CD14-positive monocyte (primary cell): ENCODE measurements at regions not wholly inside any gene's neighbourhood (a gene's known extent, or its start where the extent isn't known, plus 50 kb on each side); places are given as distances from the start of the nearest gene placed in this dataset.
"Not testable (repeated sequence)": the region's sequence is repeated elsewhere in the genome, so short reads cannot be mapped to it uniquely, and the experiment has no call there.

ENCODE experiments used
- DNase-seq, 3 donors: peaks; one replicate each; pipeline ENCODE4 v3.0.0-alpha.2; 2011 to 2022
- H2AFZ ChIP-seq: 2 replicates; pipeline ENCODE4 v1.6.0; 2012; ENCODE audit warnings: mild to moderate bottlenecking, low read depth, low read length, inconsistent platforms; ENCODE audit not compliant: insufficient read depth, poor library complexity, severe bottlenecking
- H3K27ac ChIP-seq, 2 donors: 1 replicate in 1 of 2; 2 replicates in 1 of 2; pipeline ENCODE4 v1.5.1; 2012 to 2013; ENCODE audit warnings: low read length in 2 of 2, control low read depth in 1 of 2, inconsistent platforms in 1 of 2, low read depth in 1 of 2, mild to moderate bottlenecking in 1 of 2
- H3K27me3 ChIP-seq, 2 donors: one replicate each; pipeline versions ENCODE4 v1.6.0 to v1.6.1; 2011 to 2013; ENCODE audit warnings: low read length in 2 of 2; ENCODE audit not compliant: control insufficient read depth in 2 of 2, insufficient read depth in 2 of 2
- H3K36me3 ChIP-seq, 2 donors: replicated peaks in 1 of 2; 1 replicate in 1 of 2; 2 replicates in 1 of 2; pipeline versions ENCODE4 v1.5.1 to v1.6.1; 2012 to 2013; ENCODE audit warnings: low read length in 2 of 2, control low read depth in 1 of 2, inconsistent platforms in 1 of 2, mild to moderate bottlenecking in 1 of 2; ENCODE audit not compliant: insufficient read depth in 2 of 2, control insufficient read depth in 1 of 2
- H3K4me1 ChIP-seq, 2 donors: 1 replicate in 1 of 2; 2 replicates in 1 of 2; pipeline versions ENCODE4 v1.5.1 to v1.6.1; 2012 to 2013; ENCODE audit warnings: low read length in 2 of 2, control low read depth in 1 of 2, inconsistent platforms in 1 of 2, mild to moderate bottlenecking in 1 of 2, moderate library complexity in 1 of 2; ENCODE audit not compliant: insufficient read depth in 2 of 2, control insufficient read depth in 1 of 2
- H3K4me2 ChIP-seq: replicated peaks from 2 replicates; pipeline ENCODE3; 2012; ENCODE audit warnings: low read length, moderate library complexity, mild to moderate bottlenecking; ENCODE audit not compliant: poor library complexity, severe bottlenecking; ENCODE audit errors: extremely low read depth
- H3K4me3 ChIP-seq, 3 experiments: fragments of 200-600 bp in 1 of 3; sonication (generic) in 1 of 3; replicated peaks in 1 of 3; 1 replicate in 2 of 3; 2 replicates in 1 of 3; pipeline ENCODE4 v1.5.1; 2011 to 2013; ENCODE audit warnings: low read length in 3 of 3, mild to moderate bottlenecking in 3 of 3, control low read depth in 2 of 3, low read depth in 2 of 3, inconsistent platforms in 1 of 3, moderate library complexity in 1 of 3
- H3K79me2 ChIP-seq: 2 replicates; pipeline ENCODE4 v1.6.0; 2012; ENCODE audit warnings: mild to moderate bottlenecking, control low read depth, inconsistent platforms, low read length, moderate library complexity; ENCODE audit not compliant: insufficient read depth
- H3K9ac ChIP-seq: 2 replicates; pipeline ENCODE4 v1.6.0; 2017; ENCODE audit warnings: low read length, mild to moderate bottlenecking; ENCODE audit not compliant: insufficient read depth, poor library complexity, severe bottlenecking
- H3K9me3 ChIP-seq, 2 donors: replicated peaks in 1 of 2; 1 replicate in 1 of 2; 2 replicates in 1 of 2; pipeline versions ENCODE4 v1.5.1 to v1.6.1; 2012 to 2013; ENCODE audit warnings: low read length in 2 of 2, control low read depth in 1 of 2; ENCODE audit not compliant: control insufficient read depth in 1 of 2, insufficient read depth in 1 of 2
- H4K20me1 ChIP-seq: 2 replicates; pipeline ENCODE4 v1.6.0; 2012; ENCODE audit warnings: mild to moderate bottlenecking, low read length, control low read depth, moderate library complexity; ENCODE audit not compliant: insufficient read depth
- H3K27ac Mint-ChIP-seq, 7 donors: one replicate each; pipeline ENCODE4 v1.8.0; 2020; ENCODE audit warnings: mild to moderate bottlenecking in 7 of 7, mixed read lengths in 7 of 7, moderate library complexity in 6 of 7, inconsistent platforms in 2 of 7
- H3K27me3 Mint-ChIP-seq, 3 donors: one replicate each; pipeline ENCODE4 v1.8.0; 2021 to 2022; ENCODE audit warnings: low read depth in 3 of 3, mild to moderate bottlenecking in 3 of 3, mixed read lengths in 3 of 3, moderate library complexity in 3 of 3, inconsistent platforms in 1 of 3
- H3K36me3 Mint-ChIP-seq, 2 donors: one replicate each; pipeline ENCODE4 v1.8.0; 2020; ENCODE audit warnings: mixed read lengths in 2 of 2, inconsistent platforms in 1 of 2, mild to moderate bottlenecking in 1 of 2
- H3K4me1 Mint-ChIP-seq: one replicate; pipeline ENCODE4 v1.8.0; 2020; ENCODE audit warnings: mild to moderate bottlenecking, mixed read lengths
- H3K4me3 Mint-ChIP-seq, 2 donors: one replicate each; pipeline ENCODE4 v1.8.0; 2020; ENCODE audit warnings: mild to moderate bottlenecking in 2 of 2, mixed read lengths in 2 of 2, moderate library complexity in 1 of 2
- H3K9me3 Mint-ChIP-seq, 7 donors: one replicate each; pipeline ENCODE4 v1.8.0; 2020 to 2022; ENCODE audit warnings: mixed read lengths in 7 of 7, mild to moderate bottlenecking in 6 of 7, moderate library complexity in 6 of 7, inconsistent platforms in 2 of 7
- WGBS: methylation state at CpG from one replicate; pipeline ENCODE4 v1.1.5; 2013; ENCODE audit warnings: missing lambda C conversion rate; ENCODE audit not compliant: insufficient coverage; 5-methylcytosine and 5-hydroxymethylcytosine counted together
- intact Hi-C, 2 donors: fragments of 100-400 bp; cut with micrococcal nuclease; formaldehyde crosslinking; loops; one replicate each; pipeline versions ENCODE4 v1.15.0 to v1.15.1; 2023
- TF ChIP-seq, protein P1 (sequence below): fragments of 200-600 bp; IDR thresholded peaks from one replicate; pipeline ENCODE4 v1.8.0; 2022; ENCODE audit warnings: antibody characterized with exemption, mild to moderate bottlenecking

DNA sequence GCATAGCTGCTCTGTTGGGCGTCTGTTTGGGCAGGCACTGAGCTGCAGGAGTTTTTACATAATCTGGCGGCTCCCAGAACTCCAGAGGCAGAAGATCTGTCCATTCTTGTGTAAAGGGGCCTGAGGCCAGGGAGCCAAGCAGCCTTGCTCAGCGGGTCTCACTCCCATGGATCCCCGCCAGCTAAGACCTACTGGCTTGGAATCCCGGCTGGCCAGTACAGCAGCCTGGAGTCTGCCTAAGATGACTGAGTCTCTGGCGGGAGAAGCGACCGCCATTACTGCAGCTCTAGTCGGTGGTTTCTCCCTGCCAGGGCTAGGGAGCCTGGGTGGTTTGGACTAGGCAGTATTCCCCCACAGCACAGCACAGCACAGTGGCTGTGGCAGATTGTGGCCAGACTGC is 268.4 kb upstream of the SYNCRIP start:
- Histone ChIP-seq H2AFZ (no peak overlapping the region), H3K4me1 (no peaks in the 10 kb centered on the region), H3K27ac (no peak overlapping the region), H3K4me2 (no peak overlapping the region), H3K9ac (no peak overlapping the region), H3K27me3 (no peaks in the 10 kb centered on the region), H4K20me1 (no peaks in the 10 kb centered on the region), H3K4me3 (no peak overlapping the region), H3K36me3 (no peaks in the 10 kb centered on the region), H3K9me3 (peaks cover 4 to 8% of the 10 kb centered on the region in 2 donors), H3K79me2 (no peaks in the 10 kb centered on the region)
- H3K27me3 Mint-ChIP-seq: peaks cover 0 to 3% (median 0%) of the 10 kb centered on the region in 3 donors
- H3K36me3 Mint-ChIP-seq: no peaks in the 10 kb centered on the region
- 91% methylated on average over 9 of the region's 9 CpGs for WGBS
- no peak overlapping the region for H3K4me3 Mint-ChIP-seq
- no peak overlapping the region for H3K27ac Mint-ChIP-seq
- H3K9me3 Mint-ChIP-seq: peaks cover 3 to 19% (median 12%) of the 10 kb centered on the region in 7 donors
- DNase-seq: no peak
- H3K4me1 Mint-ChIP-seq: no peaks in the 10 kb centered on the region
- TF ChIP-seq, protein P1, sequence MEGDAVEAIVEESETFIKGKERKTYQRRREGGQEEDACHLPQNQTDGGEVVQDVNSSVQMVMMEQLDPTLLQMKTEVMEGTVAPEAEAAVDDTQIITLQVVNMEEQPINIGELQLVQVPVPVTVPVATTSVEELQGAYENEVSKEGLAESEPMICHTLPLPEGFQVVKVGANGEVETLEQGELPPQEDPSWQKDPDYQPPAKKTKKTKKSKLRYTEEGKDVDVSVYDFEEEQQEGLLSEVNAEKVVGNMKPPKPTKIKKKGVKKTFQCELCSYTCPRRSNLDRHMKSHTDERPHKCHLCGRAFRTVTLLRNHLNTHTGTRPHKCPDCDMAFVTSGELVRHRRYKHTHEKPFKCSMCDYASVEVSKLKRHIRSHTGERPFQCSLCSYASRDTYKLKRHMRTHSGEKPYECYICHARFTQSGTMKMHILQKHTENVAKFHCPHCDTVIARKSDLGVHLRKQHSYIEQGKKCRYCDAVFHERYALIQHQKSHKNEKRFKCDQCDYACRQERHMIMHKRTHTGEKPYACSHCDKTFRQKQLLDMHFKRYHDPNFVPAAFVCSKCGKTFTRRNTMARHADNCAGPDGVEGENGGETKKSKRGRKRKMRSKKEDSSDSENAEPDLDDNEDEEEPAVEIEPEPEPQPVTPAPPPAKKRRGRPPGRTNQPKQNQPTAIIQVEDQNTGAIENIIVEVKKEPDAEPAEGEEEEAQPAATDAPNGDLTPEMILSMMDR: no peak
- intact Hi-C loops: no loop called here

DNA sequence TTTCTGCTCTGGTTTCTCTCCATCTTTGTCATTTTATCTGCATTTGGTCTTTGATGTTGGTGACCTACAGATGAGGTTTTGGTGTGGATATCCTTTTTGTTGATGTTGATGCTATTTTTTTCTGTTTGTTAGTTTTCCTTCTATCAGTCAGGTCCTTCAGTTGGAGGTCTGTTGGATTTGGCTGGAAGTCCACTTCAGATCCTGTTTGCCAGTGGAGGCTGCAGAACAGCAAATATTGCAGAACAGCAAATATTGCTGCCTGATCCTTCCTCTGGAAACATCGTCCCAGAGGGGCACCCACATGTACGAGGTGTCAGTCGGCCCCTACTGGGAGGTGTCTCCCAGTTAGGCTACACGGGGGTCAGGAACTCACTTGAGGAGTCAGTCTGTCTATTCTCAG is 265.4 kb upstream of the SYNCRIP start:
- intact Hi-C loops, H3K9ac ChIP-seq, H3K4me3 Mint-ChIP-seq, H2AFZ ChIP-seq, H4K20me1 ChIP-seq, H3K27me3 Mint-ChIP-seq, H3K27ac ChIP-seq, H3K4me3 ChIP-seq, H3K79me2 ChIP-seq, DNase-seq, H3K27me3 ChIP-seq, H3K36me3 Mint-ChIP-seq, H3K36me3 ChIP-seq, H3K4me1 ChIP-seq, H3K4me2 ChIP-seq, H3K9me3 ChIP-seq, H3K27ac Mint-ChIP-seq, H3K4me1 Mint-ChIP-seq: not testable (repeated sequence)
- peaks cover 3 to 22% (median 16%) of the 10 kb centered on the region in 7 donors for H3K9me3 Mint-ChIP-seq
- 96% methylated on average over 4 of the region's 4 CpGs for WGBS
